ENCODE measurements at regions not wholly inside any gene's neighbourhood (a gene's known extent, or its start where the extent isn't known, plus 50 kb on each side); places are given as distances from the start of the nearest gene placed in this dataset.

DNA sequence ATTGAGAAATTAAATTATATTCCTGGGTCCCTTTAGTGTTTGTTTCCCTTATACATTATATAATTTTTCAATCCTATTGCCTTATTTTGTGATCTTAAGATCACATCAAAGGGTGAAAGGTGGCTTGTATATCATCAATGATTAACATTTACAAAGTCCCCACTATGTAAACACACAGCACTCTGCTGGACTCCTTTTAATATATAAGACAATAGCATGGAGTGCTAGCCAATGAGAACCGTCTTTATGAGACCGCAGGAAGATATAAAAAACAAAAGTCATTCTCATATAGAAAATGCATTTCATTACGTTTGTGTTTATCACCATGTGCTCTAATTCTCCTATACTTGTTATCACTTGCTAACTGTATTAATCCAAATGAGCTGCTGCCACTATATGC is 108.5 kb downstream of the HOXA1 start:
- TF ChIP-seq, protein P1, sequence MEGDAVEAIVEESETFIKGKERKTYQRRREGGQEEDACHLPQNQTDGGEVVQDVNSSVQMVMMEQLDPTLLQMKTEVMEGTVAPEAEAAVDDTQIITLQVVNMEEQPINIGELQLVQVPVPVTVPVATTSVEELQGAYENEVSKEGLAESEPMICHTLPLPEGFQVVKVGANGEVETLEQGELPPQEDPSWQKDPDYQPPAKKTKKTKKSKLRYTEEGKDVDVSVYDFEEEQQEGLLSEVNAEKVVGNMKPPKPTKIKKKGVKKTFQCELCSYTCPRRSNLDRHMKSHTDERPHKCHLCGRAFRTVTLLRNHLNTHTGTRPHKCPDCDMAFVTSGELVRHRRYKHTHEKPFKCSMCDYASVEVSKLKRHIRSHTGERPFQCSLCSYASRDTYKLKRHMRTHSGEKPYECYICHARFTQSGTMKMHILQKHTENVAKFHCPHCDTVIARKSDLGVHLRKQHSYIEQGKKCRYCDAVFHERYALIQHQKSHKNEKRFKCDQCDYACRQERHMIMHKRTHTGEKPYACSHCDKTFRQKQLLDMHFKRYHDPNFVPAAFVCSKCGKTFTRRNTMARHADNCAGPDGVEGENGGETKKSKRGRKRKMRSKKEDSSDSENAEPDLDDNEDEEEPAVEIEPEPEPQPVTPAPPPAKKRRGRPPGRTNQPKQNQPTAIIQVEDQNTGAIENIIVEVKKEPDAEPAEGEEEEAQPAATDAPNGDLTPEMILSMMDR (IDR thresholded peaks at IDR 0.05): no peak
- no peak for TF ChIP-seq MYBL2 (CRISPR knock-in tag; IDR thresholded peaks at IDR 0.05)
- TF ChIP-seq, protein P2, sequence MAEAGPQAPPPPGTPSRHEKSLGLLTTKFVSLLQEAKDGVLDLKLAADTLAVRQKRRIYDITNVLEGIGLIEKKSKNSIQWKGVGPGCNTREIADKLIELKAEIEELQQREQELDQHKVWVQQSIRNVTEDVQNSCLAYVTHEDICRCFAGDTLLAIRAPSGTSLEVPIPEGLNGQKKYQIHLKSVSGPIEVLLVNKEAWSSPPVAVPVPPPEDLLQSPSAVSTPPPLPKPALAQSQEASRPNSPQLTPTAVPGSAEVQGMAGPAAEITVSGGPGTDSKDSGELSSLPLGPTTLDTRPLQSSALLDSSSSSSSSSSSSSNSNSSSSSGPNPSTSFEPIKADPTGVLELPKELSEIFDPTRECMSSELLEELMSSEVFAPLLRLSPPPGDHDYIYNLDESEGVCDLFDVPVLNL (CRISPR knock-in tag; IDR thresholded peaks at IDR 0.05; ENCODE audit: borderline replicate concordance, low read depth): no peak
- TF ChIP-seq, protein P3, sequence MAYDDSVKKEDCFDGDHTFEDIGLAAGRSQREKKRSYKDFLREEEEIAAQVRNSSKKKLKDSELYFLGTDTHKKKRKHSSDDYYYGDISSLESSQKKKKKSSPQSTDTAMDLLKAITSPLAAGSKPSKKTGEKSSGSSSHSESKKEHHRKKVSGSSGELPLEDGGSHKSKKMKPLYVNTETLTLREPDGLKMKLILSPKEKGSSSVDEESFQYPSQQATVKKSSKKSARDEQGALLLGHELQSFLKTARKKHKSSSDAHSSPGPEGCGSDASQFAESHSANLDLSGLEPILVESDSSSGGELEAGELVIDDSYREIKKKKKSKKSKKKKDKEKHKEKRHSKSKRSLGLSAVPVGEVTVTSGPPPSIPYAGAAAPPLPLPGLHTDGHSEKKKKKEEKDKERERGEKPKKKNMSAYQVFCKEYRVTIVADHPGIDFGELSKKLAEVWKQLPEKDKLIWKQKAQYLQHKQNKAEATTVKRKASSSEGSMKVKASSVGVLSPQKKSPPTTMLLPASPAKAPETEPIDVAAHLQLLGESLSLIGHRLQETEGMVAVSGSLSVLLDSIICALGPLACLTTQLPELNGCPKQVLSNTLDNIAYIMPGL (CRISPR knock-in tag; IDR thresholded peaks at IDR 0.05): no peak
- no peak for TF ChIP-seq NR3C1 (CRISPR knock-in tag; conservative IDR thresholded peaks at IDR 0.05; ENCODE audit: low read depth)
- TF ChIP-seq JUN (CRISPR knock-in tag; IDR thresholded peaks at IDR 0.05): no peak
- no peak for TF ChIP-seq CBFB (CRISPR knock-in tag; IDR thresholded peaks at IDR 0.05; ENCODE audit: low read depth)
- TF ChIP-seq ELF4 (CRISPR knock-in tag; IDR thresholded peaks at IDR 0.05; ENCODE audit: low read depth): no peak
- TF ChIP-seq NR1H2 (CRISPR knock-in tag; IDR thresholded peaks at IDR 0.05): no peak
- TF ChIP-seq, protein P4, sequence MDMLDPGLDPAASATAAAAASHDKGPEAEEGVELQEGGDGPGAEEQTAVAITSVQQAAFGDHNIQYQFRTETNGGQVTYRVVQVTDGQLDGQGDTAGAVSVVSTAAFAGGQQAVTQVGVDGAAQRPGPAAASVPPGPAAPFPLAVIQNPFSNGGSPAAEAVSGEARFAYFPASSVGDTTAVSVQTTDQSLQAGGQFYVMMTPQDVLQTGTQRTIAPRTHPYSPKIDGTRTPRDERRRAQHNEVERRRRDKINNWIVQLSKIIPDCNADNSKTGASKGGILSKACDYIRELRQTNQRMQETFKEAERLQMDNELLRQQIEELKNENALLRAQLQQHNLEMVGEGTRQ (CRISPR knock-in tag; IDR thresholded peaks at IDR 0.05): no peak
- TF ChIP-seq, protein P5, sequence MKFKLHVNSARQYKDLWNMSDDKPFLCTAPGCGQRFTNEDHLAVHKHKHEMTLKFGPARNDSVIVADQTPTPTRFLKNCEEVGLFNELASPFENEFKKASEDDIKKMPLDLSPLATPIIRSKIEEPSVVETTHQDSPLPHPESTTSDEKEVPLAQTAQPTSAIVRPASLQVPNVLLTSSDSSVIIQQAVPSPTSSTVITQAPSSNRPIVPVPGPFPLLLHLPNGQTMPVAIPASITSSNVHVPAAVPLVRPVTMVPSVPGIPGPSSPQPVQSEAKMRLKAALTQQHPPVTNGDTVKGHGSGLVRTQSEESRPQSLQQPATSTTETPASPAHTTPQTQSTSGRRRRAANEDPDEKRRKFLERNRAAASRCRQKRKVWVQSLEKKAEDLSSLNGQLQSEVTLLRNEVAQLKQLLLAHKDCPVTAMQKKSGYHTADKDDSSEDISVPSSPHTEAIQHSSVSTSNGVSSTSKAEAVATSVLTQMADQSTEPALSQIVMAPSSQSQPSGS (CRISPR knock-in tag; IDR thresholded peaks at IDR 0.05; ENCODE audit: borderline replicate concordance, low read depth): no peak
- TF ChIP-seq, protein P6, sequence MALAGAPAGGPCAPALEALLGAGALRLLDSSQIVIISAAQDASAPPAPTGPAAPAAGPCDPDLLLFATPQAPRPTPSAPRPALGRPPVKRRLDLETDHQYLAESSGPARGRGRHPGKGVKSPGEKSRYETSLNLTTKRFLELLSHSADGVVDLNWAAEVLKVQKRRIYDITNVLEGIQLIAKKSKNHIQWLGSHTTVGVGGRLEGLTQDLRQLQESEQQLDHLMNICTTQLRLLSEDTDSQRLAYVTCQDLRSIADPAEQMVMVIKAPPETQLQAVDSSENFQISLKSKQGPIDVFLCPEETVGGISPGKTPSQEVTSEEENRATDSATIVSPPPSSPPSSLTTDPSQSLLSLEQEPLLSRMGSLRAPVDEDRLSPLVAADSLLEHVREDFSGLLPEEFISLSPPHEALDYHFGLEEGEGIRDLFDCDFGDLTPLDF (CRISPR knock-in tag; IDR thresholded peaks at IDR 0.05): no peak
